Osteocyte (in vitro differentiated cells): ENCODE measurements at regions not wholly inside any gene's neighbourhood (a gene's known extent, or its start where the extent isn't known, plus 50 kb on each side); places are given as distances from the start of the nearest gene placed in this dataset.
A peak's percentile ranks its signal among the peaks of the same experiment; 100 is the strongest.

Source experiments
- DNase-seq: peaks from one replicate; pipeline ENCODE4 v3.0.0; 2021; ENCODE audit warnings: mixed read lengths; ENCODE audit not compliant: unreplicated experiment; ENCODE audit errors: extremely low spot score
- H3K27ac Mint-ChIP-seq: one replicate; pipeline ENCODE4 v1.8.0; 2021; ENCODE audit warnings: mild to moderate bottlenecking, mixed read lengths; ENCODE audit not compliant: unreplicated experiment
- H3K27me3 Mint-ChIP-seq: one replicate; pipeline ENCODE4 v1.8.0; 2021; ENCODE audit warnings: mixed read lengths; ENCODE audit not compliant: unreplicated experiment
- H3K36me3 Mint-ChIP-seq: one replicate; pipeline ENCODE4 v1.8.0; 2021; ENCODE audit warnings: mixed read lengths; ENCODE audit not compliant: unreplicated experiment
- H3K4me1 Mint-ChIP-seq: one replicate; pipeline ENCODE4 v1.8.0; 2021; ENCODE audit warnings: mixed read lengths; ENCODE audit not compliant: unreplicated experiment
- H3K4me3 Mint-ChIP-seq: one replicate; pipeline ENCODE4 v1.8.0; 2021; ENCODE audit warnings: mild to moderate bottlenecking, moderate library complexity, mixed read lengths; ENCODE audit not compliant: unreplicated experiment
- H3K9me3 Mint-ChIP-seq: one replicate; pipeline ENCODE4 v1.8.0; 2021; ENCODE audit warnings: mixed read lengths; ENCODE audit not compliant: unreplicated experiment
- TF ChIP-seq, protein P1 (sequence below): fragments of 200-600 bp; sonication (generic); IDR thresholded peaks from 2 replicates; pipeline ENCODE4 v1.5.0; 2021; ENCODE audit warnings: antibody characterized with exemption, mild to moderate bottlenecking, moderate library complexity

DNA sequence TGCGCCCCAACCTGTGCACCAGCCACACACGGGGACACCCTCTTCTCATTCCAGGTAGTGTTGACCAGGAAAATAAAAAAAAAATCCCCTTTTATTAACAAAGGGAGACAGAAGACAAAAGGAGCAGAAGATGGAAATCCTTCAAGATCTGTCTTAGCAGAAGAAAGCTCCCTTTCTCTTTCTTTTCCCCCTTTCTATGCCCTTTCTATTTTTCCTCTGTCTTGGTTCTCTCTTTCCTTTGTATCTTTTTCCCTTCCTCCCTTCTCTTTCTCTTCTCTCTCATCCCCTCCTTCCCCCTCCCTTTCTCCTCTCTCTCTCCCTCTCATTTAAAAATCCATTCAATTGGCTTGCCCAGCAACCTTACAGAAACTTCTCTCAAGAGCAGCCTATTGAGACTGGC is 254.1 kb upstream of the ZFHX3 start:
- Mint-ChIP-seq H3K9me3 (no peaks in the 10 kb centered on the region), H3K4me1 (peaks cover 3% of the 10 kb centered on the region), H3K36me3 (no peaks in the 10 kb centered on the region), H3K4me3 (no peak overlapping the region), H3K27ac (no peak overlapping the region), H3K27me3 (peaks cover 8% of the 10 kb centered on the region)
- DNase-seq = no peak
- TF ChIP-seq, protein P1, sequence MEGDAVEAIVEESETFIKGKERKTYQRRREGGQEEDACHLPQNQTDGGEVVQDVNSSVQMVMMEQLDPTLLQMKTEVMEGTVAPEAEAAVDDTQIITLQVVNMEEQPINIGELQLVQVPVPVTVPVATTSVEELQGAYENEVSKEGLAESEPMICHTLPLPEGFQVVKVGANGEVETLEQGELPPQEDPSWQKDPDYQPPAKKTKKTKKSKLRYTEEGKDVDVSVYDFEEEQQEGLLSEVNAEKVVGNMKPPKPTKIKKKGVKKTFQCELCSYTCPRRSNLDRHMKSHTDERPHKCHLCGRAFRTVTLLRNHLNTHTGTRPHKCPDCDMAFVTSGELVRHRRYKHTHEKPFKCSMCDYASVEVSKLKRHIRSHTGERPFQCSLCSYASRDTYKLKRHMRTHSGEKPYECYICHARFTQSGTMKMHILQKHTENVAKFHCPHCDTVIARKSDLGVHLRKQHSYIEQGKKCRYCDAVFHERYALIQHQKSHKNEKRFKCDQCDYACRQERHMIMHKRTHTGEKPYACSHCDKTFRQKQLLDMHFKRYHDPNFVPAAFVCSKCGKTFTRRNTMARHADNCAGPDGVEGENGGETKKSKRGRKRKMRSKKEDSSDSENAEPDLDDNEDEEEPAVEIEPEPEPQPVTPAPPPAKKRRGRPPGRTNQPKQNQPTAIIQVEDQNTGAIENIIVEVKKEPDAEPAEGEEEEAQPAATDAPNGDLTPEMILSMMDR = no peak

DNA sequence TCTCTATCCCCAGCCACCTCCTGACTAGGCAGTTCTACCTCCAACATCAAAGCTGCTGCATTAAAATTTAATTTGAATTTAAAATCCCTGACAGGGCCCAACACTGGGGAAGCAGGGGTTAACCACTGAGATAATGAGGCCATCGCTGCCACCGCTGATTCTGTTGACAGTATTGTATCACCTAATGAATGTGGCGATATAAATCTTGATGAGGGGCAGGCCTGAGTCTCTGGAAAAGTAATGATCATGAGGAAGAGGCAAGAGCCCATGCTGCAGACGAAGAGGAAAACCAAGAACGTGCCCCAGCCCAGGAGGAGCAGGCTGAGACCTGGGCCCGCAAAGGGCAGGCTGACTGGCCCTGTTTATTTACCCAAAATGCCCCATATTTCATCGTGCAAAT is 251.4 kb upstream of the ZFHX3 start:
- H3K27ac Mint-ChIP-seq = no peak overlapping the region

DNA sequence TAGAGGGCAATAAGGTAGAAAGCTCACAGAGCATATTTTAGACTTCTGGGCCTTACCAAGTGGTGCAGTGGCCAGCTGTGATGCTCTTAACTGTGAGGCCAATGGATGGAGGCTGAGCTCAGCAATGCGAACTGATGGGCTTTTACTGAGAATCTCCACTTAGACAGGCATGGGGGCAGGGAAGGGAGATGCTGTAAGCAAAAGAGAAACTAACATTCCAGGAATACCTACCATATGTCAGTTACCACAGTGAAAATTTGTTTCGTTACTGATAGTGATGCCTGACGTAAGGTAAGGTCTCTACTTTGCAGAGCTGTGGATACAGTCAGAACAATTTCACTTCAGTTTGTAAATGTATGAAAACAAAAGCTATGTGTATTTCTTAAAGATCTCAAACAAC is 250.6 kb upstream of the ZFHX3 start:
- DNase-seq = no peak
- peaks cover 3% of the 10 kb centered on the region for H3K4me1 Mint-ChIP-seq
- no peaks in the 10 kb centered on the region for H3K9me3 Mint-ChIP-seq
- H3K4me3 Mint-ChIP-seq = no peak overlapping the region
- H3K27me3 Mint-ChIP-seq = peaks cover 9% of the 10 kb centered on the region
- no peak overlapping the region for H3K27ac Mint-ChIP-seq
- no peaks in the 10 kb centered on the region for H3K36me3 Mint-ChIP-seq
- TF ChIP-seq, protein P1 = no peak

More for the DNA sequence above, 251.4 kb upstream of the ZFHX3 start:
- Mint-ChIP-seq H3K4me3 (no peak overlapping the region), H3K36me3 (no peaks in the 10 kb centered on the region), H3K4me1 (peaks cover 3% of the 10 kb centered on the region), H3K27me3 (peaks cover 12% of the 10 kb centered on the region), H3K9me3 (no peaks in the 10 kb centered on the region)
- TF ChIP-seq, protein P1 = no peak
- DNase-seq = no peak

DNA sequence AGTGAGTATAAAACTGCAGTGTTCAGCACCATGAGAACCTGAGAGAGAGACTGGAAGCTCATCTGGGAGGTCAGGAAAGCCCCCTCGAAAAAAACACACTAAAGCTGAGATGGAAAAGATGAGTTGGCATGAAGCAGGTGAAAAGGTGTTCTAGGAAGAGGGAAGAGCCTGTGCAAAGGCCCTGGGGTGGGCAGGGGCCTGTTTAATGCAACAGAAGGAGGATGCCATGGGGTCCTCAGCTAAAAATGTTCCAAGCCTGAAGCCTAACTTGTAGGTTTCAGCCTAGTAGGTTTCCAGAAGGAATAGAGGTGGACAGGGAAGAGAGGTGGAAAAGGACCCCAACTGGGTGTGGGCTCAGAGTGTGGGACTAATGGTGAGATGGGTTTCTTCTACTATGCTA is 242.3 kb upstream of the ZFHX3 start:
- H3K36me3 Mint-ChIP-seq = no peaks in the 10 kb centered on the region
- H3K9me3 Mint-ChIP-seq = no peaks in the 10 kb centered on the region
- H3K4me3 Mint-ChIP-seq = no peak overlapping the region
- H3K4me1 Mint-ChIP-seq = no peaks in the 10 kb centered on the region
- TF ChIP-seq, protein P1 = no peak
- no peak overlapping the region for H3K27ac Mint-ChIP-seq
- peaks cover 27% of the 10 kb centered on the region for H3K27me3 Mint-ChIP-seq
- DNase-seq = peak; percentile 34

DNA sequence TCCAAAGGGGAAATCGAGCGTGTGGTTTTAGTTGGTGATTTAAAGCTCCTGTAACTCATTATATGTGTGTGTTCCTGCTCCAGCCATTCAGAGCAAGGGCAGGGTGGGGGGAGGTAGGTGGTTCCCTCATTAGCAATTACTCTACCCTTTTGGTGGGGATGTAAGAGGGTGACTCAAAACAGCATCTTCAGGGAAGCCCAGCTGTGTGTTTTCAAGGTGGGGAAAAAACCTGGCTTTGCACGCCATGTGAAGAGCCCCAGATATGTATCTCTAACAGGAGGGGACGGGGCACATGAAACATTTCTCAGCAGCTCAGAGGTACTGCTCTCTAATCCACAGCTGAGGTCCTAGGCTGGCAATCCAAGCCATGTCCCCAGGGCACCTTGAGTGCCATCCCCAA is 241.3 kb upstream of the ZFHX3 start:
- H3K4me3 Mint-ChIP-seq = no peak overlapping the region
- H3K36me3 Mint-ChIP-seq = no peaks in the 10 kb centered on the region
- no peaks in the 10 kb centered on the region for H3K4me1 Mint-ChIP-seq
- no peaks in the 10 kb centered on the region for H3K9me3 Mint-ChIP-seq
- H3K27ac Mint-ChIP-seq = no peak overlapping the region
- TF ChIP-seq, protein P1 = no peak
- H3K27me3 Mint-ChIP-seq = peaks cover 27% of the 10 kb centered on the region
- DNase-seq = peak; percentile 36
